HG03558 (cell line): ENCODE measurements at regions not wholly inside any gene's neighbourhood (a gene's known extent, or its start where the extent isn't known, plus 50 kb on each side); places are given as distances from the start of the nearest gene placed in this dataset.

Experiments used
- ATAC-seq: cut with Tn5 transposase; IDR thresholded peaks from one replicate; pipeline ENCODE4 v1.9.1; 2021; ENCODE audit warnings: moderate number of reproducible peaks; ENCODE audit not compliant: unreplicated experiment; ENCODE audit errors: extremely low read depth

DNA sequence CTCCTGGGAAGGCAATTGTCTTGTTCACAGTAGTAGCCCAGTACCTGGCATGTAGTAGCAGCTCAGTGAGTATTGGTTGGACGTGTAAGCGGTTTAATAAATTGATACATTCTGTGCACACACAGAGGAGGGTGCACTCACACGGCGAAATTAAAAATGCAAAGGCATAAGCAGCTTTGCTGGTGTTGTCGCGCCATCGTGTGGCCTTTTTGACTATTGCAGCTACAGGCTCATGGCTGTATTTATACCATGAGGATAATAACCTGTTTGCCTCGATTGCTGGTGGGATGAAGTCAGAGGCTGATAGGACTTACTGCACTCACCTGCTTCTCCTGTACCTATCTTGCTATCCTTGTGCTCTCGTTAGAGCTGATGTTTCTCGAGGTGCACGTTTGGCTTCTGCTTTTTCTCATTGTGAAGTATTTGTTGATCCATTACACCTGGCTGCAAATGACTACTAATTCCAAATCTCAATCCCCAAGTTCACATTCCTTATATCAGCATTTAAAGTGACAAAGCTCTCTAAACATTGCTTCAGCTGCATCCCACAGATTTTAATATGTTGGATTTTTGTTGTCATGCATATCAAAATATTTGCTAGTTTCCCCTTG lies 61.5 kb downstream of the TBXT start:
- no peak for ATAC-seq

DNA sequence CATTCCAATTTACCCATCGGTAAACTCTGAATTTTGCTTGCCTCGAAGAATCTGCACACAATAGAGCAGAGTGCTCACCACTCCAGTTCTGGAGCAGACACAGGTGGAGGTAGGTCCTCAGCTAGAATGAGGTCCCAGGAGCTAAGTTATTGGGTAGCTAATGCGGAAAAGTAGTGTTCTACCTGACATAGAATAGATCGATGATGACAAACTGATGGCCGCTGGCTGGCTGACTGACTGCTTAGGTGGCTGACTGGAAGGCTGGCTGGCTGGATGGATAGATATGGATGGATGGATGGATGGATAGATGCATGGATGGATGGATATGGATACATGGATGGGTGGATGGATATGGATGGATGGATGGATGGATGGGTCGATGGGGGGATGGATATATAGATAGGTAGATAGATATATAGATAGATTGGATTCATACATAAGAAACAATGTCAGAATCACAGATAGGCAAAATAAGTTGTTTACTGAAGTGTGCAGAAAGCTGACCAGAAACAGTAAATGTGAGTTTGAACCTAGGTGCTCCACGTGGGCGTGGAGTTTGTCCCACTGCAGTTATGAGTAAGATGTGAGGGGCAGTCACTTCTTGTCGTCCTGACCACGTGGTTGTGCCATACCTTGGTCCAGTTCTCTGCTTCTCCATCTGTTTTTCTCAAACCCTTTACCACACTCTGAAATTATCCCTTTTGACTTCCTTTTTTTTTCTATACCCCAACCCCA lies 62.1 kb downstream of the TBXT start:
- ATAC-seq: no peak

- no peak for ATAC-seq
Observed at GRCh38 chr6:166104872-166105271, 62.8 kb downstream of the TBXT start.

DNA sequence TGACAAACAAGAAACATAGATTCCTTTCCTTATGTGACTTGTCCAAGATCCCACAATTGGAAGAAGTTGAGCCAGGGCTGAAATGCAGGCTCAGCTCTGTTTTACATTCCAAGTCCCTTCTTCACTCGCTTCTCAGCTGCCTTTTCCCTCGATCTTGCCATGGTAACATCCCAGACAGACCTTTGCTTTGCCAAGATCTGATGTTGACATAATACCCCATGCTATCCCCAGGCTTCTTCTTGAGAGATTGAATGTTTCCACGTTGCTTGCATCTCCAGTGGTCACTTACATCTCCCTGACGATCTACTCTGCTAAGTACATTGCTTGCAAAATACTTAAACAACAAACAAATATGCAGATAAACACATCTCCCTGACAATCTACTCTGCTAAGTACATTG lies 63.5 kb downstream of the TBXT start:
- no peak for ATAC-seq

DNA sequence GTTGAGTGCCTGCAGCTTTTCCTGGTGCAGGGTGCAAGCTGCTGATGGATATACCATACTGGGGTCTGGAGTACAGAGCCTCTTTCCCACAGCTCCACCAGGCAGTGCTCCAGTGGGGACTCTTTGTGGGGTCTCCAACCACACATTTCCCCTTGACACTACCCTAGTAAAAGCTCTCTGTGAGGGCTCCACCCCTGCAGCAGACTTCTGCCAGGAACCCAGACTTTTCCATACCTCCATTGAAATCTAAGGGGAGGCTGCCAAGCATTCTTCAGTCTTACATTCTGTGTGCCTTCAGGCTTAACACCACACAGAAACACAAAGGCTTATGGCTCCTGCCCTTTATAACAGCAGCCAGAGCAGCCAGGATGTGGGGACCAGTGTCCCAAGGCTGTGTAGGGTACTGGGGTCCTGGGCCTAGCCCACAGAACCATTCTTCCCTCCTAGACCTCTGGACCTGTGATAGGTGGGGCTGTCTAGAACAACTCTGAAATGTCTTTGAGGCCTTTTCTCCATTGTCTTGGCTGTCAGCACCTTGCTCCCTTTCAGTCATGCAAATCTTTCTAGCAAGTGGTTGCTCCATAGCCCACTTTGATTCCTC lies 65.7 kb downstream of the TBXT start:
- ATAC-seq: no peak

GRCh38 chr6:166097914-166098522 lies 69.6 kb downstream of the TBXT start:
- peak; percentile 89 for ATAC-seq

DNA sequence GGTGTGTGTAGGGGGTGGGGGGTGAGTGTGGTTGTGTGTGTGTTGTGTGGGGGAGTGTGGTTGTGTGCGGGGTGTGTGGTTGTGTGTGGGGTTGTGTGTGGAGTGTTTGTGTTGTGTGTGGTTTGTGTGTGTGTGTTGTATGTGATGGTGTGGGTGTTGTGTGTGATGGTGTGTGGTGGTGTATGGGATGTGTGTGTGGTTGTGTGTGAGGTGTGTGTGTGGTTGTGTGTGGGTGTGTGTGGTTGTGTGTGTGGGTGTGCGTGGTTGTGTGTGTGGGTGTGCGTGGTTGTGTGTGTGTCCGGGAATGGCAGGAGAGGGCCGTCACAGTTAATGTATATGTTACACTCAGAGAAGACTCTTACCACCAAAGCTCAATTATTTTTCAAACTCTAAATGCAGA lies 79.8 kb downstream of the TBXT start:
- ATAC-seq: no peak

DNA sequence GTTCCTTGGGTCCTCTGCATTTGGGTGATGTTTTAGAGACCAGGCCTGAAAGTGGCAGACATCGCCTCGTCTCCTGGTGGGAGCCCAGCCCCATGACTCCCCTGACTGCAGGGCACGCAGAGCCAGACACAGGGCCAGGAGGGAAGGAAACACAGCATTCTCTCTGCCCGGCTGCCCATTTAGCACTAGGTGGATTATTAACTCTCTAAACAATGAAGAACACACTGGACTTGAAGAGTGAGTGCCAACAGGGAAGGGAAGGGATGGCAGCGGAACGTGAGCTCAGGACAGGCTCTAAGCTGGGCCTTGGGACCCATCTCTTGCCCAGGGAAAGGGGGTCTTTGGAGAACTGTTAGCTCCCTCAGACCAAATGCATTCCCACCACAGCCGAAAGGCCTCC lies 80.4 kb downstream of the TBXT start:
- no peak for ATAC-seq

DNA sequence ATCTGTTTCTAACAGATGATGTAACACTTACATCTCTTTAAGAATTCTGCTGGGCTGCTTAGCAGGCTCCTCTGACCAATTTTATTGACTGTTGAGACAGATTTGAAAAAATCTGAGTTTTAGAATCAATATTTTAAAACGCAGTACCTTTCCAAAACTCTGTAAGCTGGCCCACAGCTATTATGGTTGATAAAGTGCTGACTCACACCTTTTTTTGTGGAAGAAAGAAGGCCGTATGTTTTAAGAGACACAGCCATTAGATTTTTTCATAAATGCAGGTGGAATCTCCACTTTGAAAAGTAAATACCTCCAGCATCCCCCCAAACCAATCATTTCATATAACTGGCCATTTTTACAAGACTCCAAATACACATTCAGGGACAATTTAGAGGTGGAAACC lies 82.2 kb downstream of the TBXT start:
- no peak for ATAC-seq

- no peak for ATAC-seq
Observed at GRCh38 chr6:166084951-166085350, 82.7 kb downstream of the TBXT start.

GRCh38 chr6:166079841-166080240 lies 87.8 kb downstream of the TBXT start:
- no peak for ATAC-seq

DNA sequence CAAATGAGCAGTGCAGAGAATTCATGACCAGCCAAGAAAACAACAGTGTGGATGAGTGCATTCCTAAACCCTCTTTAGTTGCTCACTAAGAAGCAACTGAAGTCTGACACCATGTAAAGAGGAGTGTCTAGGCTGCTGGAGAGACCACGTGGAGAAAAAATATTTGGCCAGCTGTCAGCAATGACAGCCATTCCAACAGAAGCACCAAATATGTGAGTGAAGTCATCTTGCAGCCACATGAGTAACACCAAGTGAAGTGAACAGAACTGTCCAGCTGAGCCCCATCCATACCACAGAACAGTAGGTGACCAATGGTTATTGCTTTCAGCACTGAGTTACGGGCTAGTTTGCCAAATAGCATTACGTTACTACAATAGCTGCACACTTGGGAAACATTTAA lies 89.4 kb downstream of the TBXT start:
- ATAC-seq: no peak

- ATAC-seq: no peak
Observed at GRCh38 chr6:166076625-166077024, 91.0 kb downstream of the TBXT start.

DNA sequence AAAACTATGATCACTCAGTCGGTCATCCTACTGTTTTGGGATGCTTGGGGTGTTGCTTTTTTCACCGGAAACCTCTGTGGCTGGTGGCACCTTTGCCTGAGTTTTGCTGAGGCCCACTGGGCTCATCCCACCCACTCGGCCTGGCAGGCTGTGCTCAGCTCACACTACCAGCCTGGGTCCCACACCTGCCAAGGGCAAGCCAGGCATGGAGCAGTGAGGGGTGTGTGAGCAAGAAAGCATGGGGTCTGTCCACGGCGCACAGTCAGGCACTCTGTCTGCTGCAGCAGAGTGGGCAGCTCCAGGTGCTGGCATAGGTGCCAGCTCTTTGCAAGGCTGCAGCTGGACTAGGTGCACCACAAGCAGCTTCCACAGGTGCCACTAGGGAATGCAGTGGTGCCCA lies 91.7 kb downstream of the TBXT start:
- no peak for ATAC-seq

- ATAC-seq: no peak
Observed at GRCh38 chr6:166075186-166075585, 92.5 kb downstream of the TBXT start.

GRCh38 chr6:166073082-166073481 lies 94.6 kb downstream of the TBXT start:
- no peak for ATAC-seq

DNA sequence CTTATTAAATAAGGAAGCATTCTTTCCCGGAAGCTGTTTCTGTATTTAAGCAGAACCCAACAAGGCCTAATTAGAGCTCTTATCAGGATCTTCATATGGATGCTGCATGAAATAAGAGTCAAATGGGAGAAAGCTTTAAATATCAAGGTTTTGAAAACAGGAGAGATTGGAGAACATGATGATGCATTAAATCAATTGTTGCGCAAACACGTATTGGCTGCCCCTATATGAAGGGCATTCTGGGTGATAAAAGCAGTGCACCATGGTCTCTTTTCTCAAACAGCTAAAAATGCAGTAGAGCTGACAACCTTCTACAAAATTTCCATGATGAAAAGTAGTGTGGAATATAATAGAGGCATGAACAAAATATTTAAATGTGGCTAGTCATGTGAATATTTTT lies 98.9 kb downstream of the TBXT start:
- ATAC-seq: no peak

- ATAC-seq: no peak
Observed at GRCh38 chr6:166058064-166058739, 109.4 kb downstream of the TBXT start.

- no peak for ATAC-seq
Observed at GRCh38 chr6:166057431-166057830, 110.2 kb downstream of the TBXT start.

- ATAC-seq: no peak
Observed at GRCh38 chr6:166056637-166057036, 111.0 kb downstream of the TBXT start.

DNA sequence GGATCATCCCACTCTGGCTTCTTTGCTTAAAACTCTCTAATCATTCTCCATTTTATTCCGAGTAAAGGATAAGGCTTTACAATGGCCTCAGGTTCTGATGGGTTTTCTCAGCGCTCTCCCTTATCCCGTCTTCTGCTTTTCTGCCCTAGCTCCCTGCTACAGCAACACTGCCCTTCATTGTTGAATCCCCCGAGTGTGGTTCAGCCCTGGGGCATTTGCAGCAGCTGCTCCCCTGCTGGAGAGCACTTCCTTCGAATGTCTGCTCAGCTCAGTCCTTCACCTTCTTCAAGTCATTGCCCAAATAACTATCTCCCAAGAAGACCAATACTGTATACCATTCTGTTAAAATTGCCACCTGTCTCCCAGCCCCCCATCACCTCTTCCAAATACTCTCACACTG lies 111.8 kb downstream of the TBXT start:
- no peak for ATAC-seq
